Uterus (tissue), 3 donors: ENCODE measurements at regions not wholly inside any gene's neighbourhood (a gene's known extent, or its start where the extent isn't known, plus 50 kb on each side); places are given as distances from the start of the nearest gene placed in this dataset.
"Not testable (repeated sequence)": the region's sequence is repeated elsewhere in the genome, so short reads cannot be mapped to it uniquely, and the experiment has no call there.

Experiments used
- DNase-seq, 2 donors: peaks; one replicate each; pipeline ENCODE4 v3.0.0-alpha.2; 2019 to 2020
- H3K27ac ChIP-seq, 2 donors: fragments of 200-600 bp; sonication (generic); 1 replicate in 1 of 2; 2 replicates in 1 of 2; pipeline ENCODE4 v1.5.1; 2016 to 2018
- H3K27me3 ChIP-seq, 2 donors: fragments of 200-600 bp; sonication (generic); one replicate each; pipeline ENCODE4 v1.5.1; 2018 to 2019; ENCODE audit warnings: control low read depth in 1 of 2
- H3K36me3 ChIP-seq, 2 donors: fragments of 200-600 bp; sonication (generic); one replicate each; pipeline ENCODE4 v1.5.1; 2019; ENCODE audit warnings: control low read depth in 1 of 2
- H3K4me1 ChIP-seq, 2 donors: fragments of 200-600 bp; sonication (generic); one replicate each; pipeline ENCODE4 v1.5.1; 2018 to 2019; ENCODE audit warnings: control low read depth in 1 of 2
- H3K4me3 ChIP-seq, 2 donors: fragments of 200-600 bp; sonication (generic); 1 replicate in 1 of 2; 2 replicates in 1 of 2; pipeline ENCODE4 v1.5.1; 2018 to 2019; ENCODE audit warnings: mild to moderate bottlenecking in 1 of 2
- H3K9me3 ChIP-seq, 2 donors: fragments of 200-600 bp; sonication (generic); one replicate each; pipeline ENCODE4 v1.5.1; 2019; ENCODE audit warnings: control low read depth in 1 of 2
- intact Hi-C: fragments of 100-400 bp; cut with DNase I; formaldehyde crosslinking; loops from one replicate; pipeline ENCODE4 v1.15.1; 2023; ENCODE audit warnings: low total_unique reads
- TF ChIP-seq, protein P1 (sequence below), 4 experiments: fragments of 200-600 bp in 2 of 4; fragments of 450-650 bp in 2 of 4; sonication (generic) in 2 of 4; IDR thresholded peaks; one replicate each; pipeline ENCODE4 v1.5.1; 2016 to 2019; ENCODE audit warnings: antibody characterized with exemption in 4 of 4, mild to moderate bottlenecking in 2 of 4, moderate library complexity in 1 of 4
- donor health status: DM: yes; HTN: yes; CAD: no.

DNA sequence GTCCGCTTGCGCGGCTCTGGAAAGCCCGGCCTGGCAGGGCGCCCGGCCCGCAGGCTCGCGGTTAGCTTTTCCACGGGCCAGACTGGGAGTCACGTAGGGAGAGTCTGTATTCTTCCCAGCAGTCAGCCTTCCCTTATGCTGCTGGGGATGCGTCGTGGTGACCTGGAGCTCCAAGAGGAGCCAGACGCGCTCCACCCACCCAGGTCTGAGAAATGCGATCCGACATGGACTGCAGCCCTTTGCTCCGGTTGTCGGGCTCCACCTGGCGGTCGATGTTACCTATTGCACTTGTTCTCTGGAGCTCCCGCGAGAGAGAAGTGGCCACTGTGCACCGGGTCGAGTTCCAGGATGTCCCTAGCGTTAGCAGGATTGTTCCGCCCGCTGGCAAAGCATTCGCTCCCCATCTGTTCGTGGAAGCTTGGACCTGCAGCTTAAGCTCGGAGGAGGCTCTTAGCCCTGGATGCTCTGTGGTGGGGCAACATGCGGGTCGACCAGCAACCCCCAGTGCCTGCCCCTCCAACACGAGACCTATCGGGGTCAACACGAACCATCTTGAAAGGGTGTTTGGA lies 367.4 kb downstream of the SPATA31A6 start:
- H3K27me3 ChIP-seq, H3K9me3 ChIP-seq, H3K4me3 ChIP-seq, intact Hi-C loops, H3K4me1 ChIP-seq, H3K36me3 ChIP-seq, DNase-seq, H3K27ac ChIP-seq: not testable (repeated sequence)
- TF ChIP-seq, protein P1, sequence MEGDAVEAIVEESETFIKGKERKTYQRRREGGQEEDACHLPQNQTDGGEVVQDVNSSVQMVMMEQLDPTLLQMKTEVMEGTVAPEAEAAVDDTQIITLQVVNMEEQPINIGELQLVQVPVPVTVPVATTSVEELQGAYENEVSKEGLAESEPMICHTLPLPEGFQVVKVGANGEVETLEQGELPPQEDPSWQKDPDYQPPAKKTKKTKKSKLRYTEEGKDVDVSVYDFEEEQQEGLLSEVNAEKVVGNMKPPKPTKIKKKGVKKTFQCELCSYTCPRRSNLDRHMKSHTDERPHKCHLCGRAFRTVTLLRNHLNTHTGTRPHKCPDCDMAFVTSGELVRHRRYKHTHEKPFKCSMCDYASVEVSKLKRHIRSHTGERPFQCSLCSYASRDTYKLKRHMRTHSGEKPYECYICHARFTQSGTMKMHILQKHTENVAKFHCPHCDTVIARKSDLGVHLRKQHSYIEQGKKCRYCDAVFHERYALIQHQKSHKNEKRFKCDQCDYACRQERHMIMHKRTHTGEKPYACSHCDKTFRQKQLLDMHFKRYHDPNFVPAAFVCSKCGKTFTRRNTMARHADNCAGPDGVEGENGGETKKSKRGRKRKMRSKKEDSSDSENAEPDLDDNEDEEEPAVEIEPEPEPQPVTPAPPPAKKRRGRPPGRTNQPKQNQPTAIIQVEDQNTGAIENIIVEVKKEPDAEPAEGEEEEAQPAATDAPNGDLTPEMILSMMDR (IDR thresholded peaks at IDR 0.05), result peak in 1 of 4 experiments; percentile 16

DNA sequence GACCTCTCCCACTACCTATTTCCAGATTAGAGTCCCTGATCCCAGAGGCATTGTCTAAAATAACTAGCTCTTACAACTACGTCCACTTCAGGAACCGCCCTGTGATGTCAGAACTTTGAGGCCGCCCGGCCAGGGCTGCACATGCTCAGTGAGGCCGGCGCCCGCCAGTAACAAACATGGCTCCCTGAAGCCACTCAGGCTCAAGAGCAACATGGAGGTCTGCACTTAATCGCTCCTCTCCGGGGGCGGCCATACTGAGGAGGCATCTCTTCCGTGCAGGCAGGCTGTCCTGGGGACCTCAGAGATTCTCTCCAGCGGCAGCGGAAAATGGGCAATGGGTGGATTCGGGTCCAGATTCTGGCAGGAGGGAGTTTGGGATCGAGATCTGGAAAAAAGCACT lies 385.1 kb downstream of the SPATA31A6 start:
- H3K4me1 ChIP-seq, H3K4me3 ChIP-seq, H3K27me3 ChIP-seq, H3K9me3 ChIP-seq, H3K27ac ChIP-seq, intact Hi-C loops, H3K36me3 ChIP-seq: not testable (repeated sequence)
- peak; percentile 73 to 77 for DNase-seq

DNA sequence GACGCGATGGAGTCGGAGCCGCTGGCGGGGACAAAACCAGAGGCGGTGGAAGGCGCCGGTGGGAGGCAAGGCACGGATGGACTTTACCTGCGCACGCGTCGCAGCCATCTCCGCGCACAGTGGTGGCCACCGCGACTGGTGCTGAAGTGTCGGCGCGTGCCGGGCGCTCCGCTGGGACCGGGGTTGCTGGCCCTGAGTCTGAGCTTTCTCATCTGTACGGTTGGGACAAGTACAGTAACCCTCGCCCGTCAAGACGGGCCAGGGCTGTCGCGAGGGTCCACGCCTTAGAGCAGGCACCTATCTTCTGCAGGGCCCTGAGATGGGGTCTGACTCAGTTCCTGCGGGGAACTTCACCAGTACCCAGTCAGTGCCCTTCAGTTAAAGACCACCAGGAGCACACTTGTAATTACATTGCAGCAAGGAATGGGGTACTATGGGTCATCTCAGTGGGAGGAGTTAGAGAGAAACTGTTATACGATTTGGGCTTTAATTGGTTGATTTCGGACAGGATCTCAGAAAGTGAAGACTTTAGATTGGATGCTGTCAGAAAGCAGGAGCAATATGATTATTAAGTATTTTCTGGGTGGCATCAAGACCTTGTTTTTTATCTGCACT lies 385.6 kb downstream of the SPATA31A6 start:
- not testable (repeated sequence) for H3K4me1 ChIP-seq

DNA sequence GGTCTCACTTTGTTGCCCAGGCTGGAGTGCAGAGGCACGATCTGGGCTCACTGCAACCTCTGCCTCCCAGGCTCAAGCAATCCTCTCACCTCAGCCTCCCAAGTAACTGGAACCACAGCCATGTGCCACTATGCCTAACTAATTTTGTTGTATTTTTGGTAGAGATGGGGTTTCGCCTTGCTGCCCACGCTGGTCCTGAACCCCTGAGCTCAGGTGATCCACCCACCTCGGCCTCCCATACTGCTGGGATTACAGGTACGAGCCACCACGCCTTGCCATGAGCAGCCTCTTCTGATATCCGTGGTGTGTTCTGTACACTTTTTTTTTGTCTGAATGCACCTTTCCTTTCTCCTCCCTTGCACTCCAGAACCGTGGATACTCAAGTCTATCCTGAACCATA lies 394.4 kb downstream of the SPATA31A6 start:
- H3K27me3 ChIP-seq, H3K36me3 ChIP-seq, intact Hi-C loops, H3K4me3 ChIP-seq, H3K27ac ChIP-seq, H3K9me3 ChIP-seq, H3K4me1 ChIP-seq, DNase-seq: not testable (repeated sequence)

More for the DNA sequence above, 385.6 kb downstream of the SPATA31A6 start:
- H3K9me3 ChIP-seq, H3K27me3 ChIP-seq, intact Hi-C loops, H3K36me3 ChIP-seq, H3K27ac ChIP-seq, H3K4me3 ChIP-seq, DNase-seq: not testable (repeated sequence)
